ENCODE measurements at regions not wholly inside any gene's neighbourhood (a gene's known extent, or its start where the extent isn't known, plus 50 kb on each side); places are given as distances from the start of the nearest gene placed in this dataset.
"Not testable (repeated sequence)": the region's sequence is repeated elsewhere in the genome, so short reads cannot be mapped to it uniquely, and the experiment has no call there.

DNA sequence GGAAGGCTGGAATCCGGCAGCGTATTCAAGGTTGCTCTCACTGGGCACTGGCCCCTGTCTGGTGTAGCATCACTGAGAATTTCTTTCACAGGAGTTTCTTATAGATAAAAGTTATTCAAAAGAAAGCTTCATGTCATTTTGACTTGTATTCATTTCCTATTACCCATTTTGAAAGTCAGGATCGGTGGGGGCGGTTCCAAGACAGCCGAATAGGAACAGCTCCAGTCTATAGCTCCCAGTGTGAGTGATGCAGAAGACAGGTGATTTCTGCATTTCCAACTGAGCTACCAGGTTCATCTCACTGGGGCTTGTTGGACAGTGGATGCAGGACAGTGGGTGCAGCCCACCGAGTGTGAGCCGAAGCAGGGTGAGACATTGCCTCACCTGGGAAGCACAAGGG is 51.5 kb upstream of the CDC42EP3 start:
- H3K4me1 ChIP-seq (ENCODE audit: control insufficient read depth in 2 of 2, insufficient read depth in 2 of 2, low read length in 2 of 2), result peaks cover 0 to 10% of the 10 kb centered on the region in 2 donors
- not testable (repeated sequence) for DNase-seq (ENCODE audit: low read depth in 6 of 9, low spot score in 9 of 9); H3K27ac ChIP-seq (ENCODE audit: low read depth in 1 of 2, low read length in 1 of 2); H3K27me3 ChIP-seq (ENCODE audit: control insufficient read depth in 2 of 2, insufficient read depth in 1 of 2, low read length in 1 of 2); H3K4me3 ChIP-seq (ENCODE audit: low read length in 2 of 2); H3K36me3 ChIP-seq (ENCODE audit: control insufficient read depth in 2 of 2, insufficient read depth in 2 of 2, low read length in 1 of 2)
- WGBS, result 99% methylated on average over 7 of the region's 7 CpGs
- peaks cover 0 to 15% of the 10 kb centered on the region in 2 donors for H3K9me3 ChIP-seq (ENCODE audit: control insufficient read depth in 2 of 2, insufficient read depth in 1 of 2, low read length in 1 of 2)

DNA sequence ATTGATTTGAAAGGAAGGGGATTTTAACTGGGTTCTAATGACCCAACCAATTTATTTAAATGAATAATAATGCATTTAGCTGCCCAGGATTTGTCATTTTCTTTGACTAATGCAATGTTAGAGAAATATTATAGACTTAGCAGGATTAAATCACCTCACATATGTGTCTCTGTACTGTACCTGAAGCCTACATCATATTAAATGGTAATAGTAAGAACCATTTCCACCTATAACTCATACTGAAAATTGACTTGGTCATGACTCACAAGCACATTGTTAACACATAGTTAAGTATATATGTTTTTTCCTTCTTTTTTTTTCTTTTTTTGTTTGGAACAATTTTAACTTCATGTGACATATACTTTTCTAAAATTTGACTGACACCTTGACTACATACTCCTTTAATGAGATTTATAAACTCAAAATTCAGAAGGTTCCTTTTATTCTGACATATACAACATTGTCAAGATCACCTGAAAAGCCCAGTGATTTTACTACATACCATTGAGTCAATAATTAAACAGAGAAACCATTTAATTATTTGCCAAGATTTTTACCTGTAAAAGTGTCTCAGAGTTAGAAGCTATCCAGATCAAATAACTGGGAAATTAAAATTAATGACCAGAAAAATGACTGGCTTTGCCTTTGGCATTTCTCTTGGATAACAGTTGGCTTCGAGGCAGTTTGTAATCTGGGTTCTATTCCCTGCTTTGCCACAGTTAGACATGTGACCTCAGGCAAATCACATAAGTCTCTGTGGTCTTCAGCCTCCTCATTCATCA is 58.8 kb upstream of the CDC42EP3 start:
- Histone ChIP-seq H3K4me1 (ENCODE audit: control insufficient read depth in 2 of 2, insufficient read depth in 2 of 2, low read length in 2 of 2) (no peaks in the 10 kb centered on the region), H3K27me3 (ENCODE audit: control insufficient read depth in 2 of 2, insufficient read depth in 1 of 2, low read length in 1 of 2) (no peaks in the 10 kb centered on the region), H3K36me3 (ENCODE audit: control insufficient read depth in 2 of 2, insufficient read depth in 2 of 2, low read length in 1 of 2) (no peaks in the 10 kb centered on the region), H3K4me3 (ENCODE audit: low read length in 2 of 2) (no peak overlapping the region), H3K27ac (ENCODE audit: low read depth in 1 of 2, low read length in 1 of 2) (no peak overlapping the region), H3K9me3 (ENCODE audit: control insufficient read depth in 2 of 2, insufficient read depth in 1 of 2, low read length in 1 of 2) (no peaks in the 10 kb centered on the region)
- DNase-seq (ENCODE audit: low read depth in 6 of 9, low spot score in 9 of 9), result no peak
- WGBS, result 89% methylated on average over 1 of the region's 1 CpG

DNA sequence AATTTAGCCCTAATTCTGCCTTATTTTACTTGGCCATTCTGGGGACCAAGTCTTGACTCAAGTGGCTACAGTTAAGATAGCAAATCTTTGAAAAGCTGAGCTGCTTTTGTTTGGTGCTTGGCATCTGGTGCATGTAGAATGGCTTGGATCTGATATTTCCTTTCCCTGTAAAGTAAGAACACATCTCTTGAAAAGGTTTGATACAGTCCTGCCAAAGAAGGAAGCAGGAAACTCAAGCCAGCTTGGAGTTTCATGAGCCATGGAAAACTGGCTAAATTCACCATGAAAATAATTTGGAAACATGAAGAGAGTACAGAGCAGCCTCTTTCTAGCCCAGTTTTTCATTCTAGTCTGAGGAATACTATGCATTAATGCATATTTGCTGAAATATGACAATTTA is 61.0 kb upstream of the CDC42EP3 start:
- H3K27me3 ChIP-seq (ENCODE audit: control insufficient read depth in 2 of 2, insufficient read depth in 1 of 2, low read length in 1 of 2), result not testable (repeated sequence)

DNA sequence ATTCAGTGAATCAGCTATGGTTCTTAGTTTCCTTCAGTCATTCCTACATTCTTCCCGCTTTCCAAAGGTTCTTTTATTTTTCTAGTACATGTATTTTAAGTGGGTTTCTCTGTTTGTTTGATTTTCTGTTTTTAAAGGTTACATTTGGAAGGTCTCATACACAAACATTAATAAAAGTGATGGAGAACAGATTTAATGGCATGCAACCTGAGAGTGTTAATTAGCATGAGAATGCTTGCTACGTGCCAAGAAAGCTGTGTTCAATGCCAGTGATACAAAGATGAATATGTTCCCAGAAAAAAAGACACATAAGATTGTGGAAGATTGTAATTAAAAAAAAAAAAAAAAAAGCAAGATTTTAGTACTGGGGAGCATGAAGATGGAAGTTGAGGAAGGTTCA is 61.8 kb upstream of the CDC42EP3 start:
- no peaks in the 10 kb centered on the region for H3K36me3 ChIP-seq (ENCODE audit: control insufficient read depth in 2 of 2, insufficient read depth in 2 of 2, low read length in 1 of 2)
- H3K4me1 ChIP-seq (ENCODE audit: control insufficient read depth in 2 of 2, insufficient read depth in 2 of 2, low read length in 2 of 2), result no peaks in the 10 kb centered on the region
- 71% methylated on average over 2 of the region's 2 CpGs for WGBS

More for the DNA sequence above, 61.0 kb upstream of the CDC42EP3 start:
- H3K4me3 ChIP-seq (ENCODE audit: low read length in 2 of 2); H3K27ac ChIP-seq (ENCODE audit: low read depth in 1 of 2, low read length in 1 of 2); DNase-seq (ENCODE audit: low read depth in 6 of 9, low spot score in 9 of 9); H3K4me1 ChIP-seq (ENCODE audit: control insufficient read depth in 2 of 2, insufficient read depth in 2 of 2, low read length in 2 of 2); H3K9me3 ChIP-seq (ENCODE audit: control insufficient read depth in 2 of 2, insufficient read depth in 1 of 2, low read length in 1 of 2); H3K36me3 ChIP-seq (ENCODE audit: control insufficient read depth in 2 of 2, insufficient read depth in 2 of 2, low read length in 1 of 2): not testable (repeated sequence)

DNA sequence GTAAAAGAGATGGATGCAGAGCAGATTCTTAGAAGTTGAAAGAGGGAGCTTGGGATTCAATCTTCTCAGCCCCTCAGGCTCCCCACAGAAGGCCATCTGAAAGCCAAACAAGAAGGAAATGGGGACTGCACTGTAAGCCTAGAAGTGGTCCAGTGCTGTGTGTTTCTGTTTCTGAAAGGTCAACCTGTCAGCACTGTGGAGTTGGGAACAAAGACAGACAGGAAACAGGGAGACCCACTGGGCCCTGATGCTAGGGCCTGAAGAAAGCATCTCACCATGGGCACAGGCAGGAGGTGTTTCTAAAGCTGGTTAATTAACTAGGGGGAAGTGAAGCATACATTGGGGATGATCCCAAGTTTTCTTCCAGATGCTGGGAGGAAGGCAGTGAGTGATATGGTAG is 62.5 kb upstream of the CDC42EP3 start:
- H3K9me3 ChIP-seq (ENCODE audit: control insufficient read depth in 2 of 2, insufficient read depth in 1 of 2, low read length in 1 of 2); H3K27me3 ChIP-seq (ENCODE audit: control insufficient read depth in 2 of 2, insufficient read depth in 1 of 2, low read length in 1 of 2); H3K36me3 ChIP-seq (ENCODE audit: control insufficient read depth in 2 of 2, insufficient read depth in 2 of 2, low read length in 1 of 2); DNase-seq (ENCODE audit: low read depth in 6 of 9, low spot score in 9 of 9); H3K4me3 ChIP-seq (ENCODE audit: low read length in 2 of 2); H3K4me1 ChIP-seq (ENCODE audit: control insufficient read depth in 2 of 2, insufficient read depth in 2 of 2, low read length in 2 of 2); H3K27ac ChIP-seq (ENCODE audit: low read depth in 1 of 2, low read length in 1 of 2): not testable (repeated sequence)

More for the DNA sequence above, 61.8 kb upstream of the CDC42EP3 start:
- Histone ChIP-seq H3K27ac (ENCODE audit: low read depth in 1 of 2, low read length in 1 of 2) (no peak overlapping the region), H3K4me3 (ENCODE audit: low read length in 2 of 2) (no peak overlapping the region), H3K27me3 (ENCODE audit: control insufficient read depth in 2 of 2, insufficient read depth in 1 of 2, low read length in 1 of 2) (no peaks in the 10 kb centered on the region), H3K9me3 (ENCODE audit: control insufficient read depth in 2 of 2, insufficient read depth in 1 of 2, low read length in 1 of 2) (no peaks in the 10 kb centered on the region)
- no peak for DNase-seq (ENCODE audit: low read depth in 6 of 9, low spot score in 9 of 9)

DNA sequence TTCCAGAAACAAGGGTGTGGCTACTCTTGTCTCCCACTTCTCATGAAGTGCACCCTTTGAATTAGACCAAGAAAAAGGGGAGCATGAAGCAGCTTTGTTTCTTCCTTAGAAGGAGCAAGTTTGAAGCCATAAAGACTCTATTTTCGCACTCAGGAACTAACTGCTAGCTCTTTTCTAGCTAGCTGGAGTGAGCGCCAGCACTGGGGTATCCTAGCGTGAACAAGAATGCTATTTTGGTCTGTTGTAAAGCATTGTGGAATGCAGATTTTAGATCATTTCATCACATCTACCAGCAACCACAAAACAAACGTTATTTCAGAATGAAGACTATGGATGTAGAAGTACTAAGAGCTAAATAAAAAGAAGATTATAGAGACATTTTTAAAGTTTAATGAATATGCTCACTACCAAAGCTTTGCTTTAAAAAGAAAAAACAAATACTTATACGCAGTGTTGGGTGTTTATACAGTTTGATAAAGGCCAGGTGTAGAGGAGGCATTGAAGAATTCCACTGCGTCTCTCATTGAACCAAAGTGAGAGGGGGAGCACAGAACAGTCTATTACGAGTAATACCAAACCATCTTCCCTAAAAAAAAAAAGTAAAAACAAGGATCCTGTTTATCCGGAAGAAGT is 63.6 kb upstream of the CDC42EP3 start:
- H3K4me1 ChIP-seq (ENCODE audit: control insufficient read depth in 2 of 2, insufficient read depth in 2 of 2, low read length in 2 of 2); DNase-seq (ENCODE audit: low read depth in 6 of 9, low spot score in 9 of 9); H3K36me3 ChIP-seq (ENCODE audit: control insufficient read depth in 2 of 2, insufficient read depth in 2 of 2, low read length in 1 of 2); H3K4me3 ChIP-seq (ENCODE audit: low read length in 2 of 2); H3K9me3 ChIP-seq (ENCODE audit: control insufficient read depth in 2 of 2, insufficient read depth in 1 of 2, low read length in 1 of 2); H3K27ac ChIP-seq (ENCODE audit: low read depth in 1 of 2, low read length in 1 of 2); H3K27me3 ChIP-seq (ENCODE audit: control insufficient read depth in 2 of 2, insufficient read depth in 1 of 2, low read length in 1 of 2): not testable (repeated sequence)
- 92% methylated on average over 8 of the region's 8 CpGs for WGBS

DNA sequence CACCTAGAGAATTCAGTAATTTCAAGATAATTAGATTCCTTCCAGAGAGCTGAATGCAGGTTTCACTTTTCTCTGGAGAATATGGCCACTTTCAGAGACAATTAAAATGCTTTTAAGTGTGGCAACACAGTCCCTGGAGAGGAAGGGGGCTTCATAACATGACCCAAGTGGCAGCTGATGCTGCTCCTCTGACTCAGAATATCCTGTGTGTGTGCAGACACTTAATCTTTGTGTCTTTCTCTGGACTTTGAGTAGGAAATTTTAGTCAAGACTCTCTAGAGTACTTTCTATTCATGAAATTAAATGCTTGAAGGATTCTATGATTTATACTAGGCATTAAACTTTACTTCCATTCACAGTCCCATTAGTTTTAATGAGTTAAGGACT is 64.1 kb upstream of the CDC42EP3 start:
- H3K4me1 ChIP-seq (ENCODE audit: control insufficient read depth in 2 of 2, insufficient read depth in 2 of 2, low read length in 2 of 2); DNase-seq (ENCODE audit: low read depth in 6 of 9, low spot score in 9 of 9); H3K27ac ChIP-seq (ENCODE audit: low read depth in 1 of 2, low read length in 1 of 2); H3K9me3 ChIP-seq (ENCODE audit: control insufficient read depth in 2 of 2, insufficient read depth in 1 of 2, low read length in 1 of 2); H3K36me3 ChIP-seq (ENCODE audit: control insufficient read depth in 2 of 2, insufficient read depth in 2 of 2, low read length in 1 of 2); H3K27me3 ChIP-seq (ENCODE audit: control insufficient read depth in 2 of 2, insufficient read depth in 1 of 2, low read length in 1 of 2); H3K4me3 ChIP-seq (ENCODE audit: low read length in 2 of 2): not testable (repeated sequence)

DNA sequence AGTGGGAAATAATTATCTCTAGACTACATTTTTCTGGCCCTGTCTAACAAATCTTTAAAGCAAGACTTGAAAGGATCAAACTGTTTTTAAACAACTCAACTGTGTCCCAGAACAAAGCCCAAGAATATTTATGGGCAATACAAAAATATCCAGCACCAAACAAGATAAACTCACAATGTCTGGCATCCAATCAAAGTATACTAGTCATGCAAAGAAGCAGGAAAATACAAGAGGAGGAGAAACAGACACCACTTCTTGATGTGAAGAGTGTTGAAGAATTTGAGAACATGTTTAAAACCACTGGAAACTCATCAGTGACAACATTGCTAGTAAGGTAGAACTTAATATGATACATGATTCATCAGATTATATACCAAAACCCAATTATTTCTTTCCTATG is 66.1 kb upstream of the CDC42EP3 start:
- Histone ChIP-seq H3K27ac (ENCODE audit: low read depth in 1 of 2, low read length in 1 of 2) (no peak overlapping the region), H3K4me1 (ENCODE audit: control insufficient read depth in 2 of 2, insufficient read depth in 2 of 2, low read length in 2 of 2) (no peaks in the 10 kb centered on the region), H3K36me3 (ENCODE audit: control insufficient read depth in 2 of 2, insufficient read depth in 2 of 2, low read length in 1 of 2) (no peaks in the 10 kb centered on the region), H3K27me3 (ENCODE audit: control insufficient read depth in 2 of 2, insufficient read depth in 1 of 2, low read length in 1 of 2) (no peaks in the 10 kb centered on the region), H3K9me3 (ENCODE audit: control insufficient read depth in 2 of 2, insufficient read depth in 1 of 2, low read length in 1 of 2) (no peaks in the 10 kb centered on the region), H3K4me3 (ENCODE audit: low read length in 2 of 2) (no peak overlapping the region)
- no peak for DNase-seq (ENCODE audit: low read depth in 6 of 9, low spot score in 9 of 9)

DNA sequence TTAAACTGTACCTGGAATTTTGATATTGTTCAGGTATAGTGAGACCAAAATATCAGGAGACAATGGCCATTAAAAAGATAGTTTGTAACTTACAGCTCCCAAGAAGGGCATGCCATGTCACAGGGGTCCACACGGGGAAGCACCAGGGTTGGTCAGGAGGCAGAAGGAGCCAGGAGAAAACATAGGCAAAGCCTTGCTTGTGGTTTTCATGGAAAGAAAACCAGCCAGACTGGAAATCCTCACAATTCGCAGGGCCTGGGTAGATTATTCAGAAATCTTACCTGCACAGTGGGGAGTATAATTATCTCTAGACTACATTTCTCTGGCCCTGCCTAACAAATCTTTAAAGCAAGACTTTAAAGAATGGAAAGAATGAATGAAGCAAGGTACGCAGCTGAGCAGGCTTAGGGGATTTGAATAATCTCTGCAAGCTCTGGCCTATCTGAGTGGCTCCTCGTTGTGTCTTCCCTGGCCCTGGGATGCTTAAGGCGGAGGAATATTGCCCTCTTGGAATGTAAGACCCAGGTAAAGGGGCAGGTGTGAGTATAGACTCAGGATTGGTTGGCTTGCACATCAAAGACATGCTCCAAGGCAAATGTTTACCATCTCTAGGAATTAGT is 66.9 kb upstream of the CDC42EP3 start:
- Histone ChIP-seq H3K4me3 (ENCODE audit: low read length in 2 of 2) (no peak overlapping the region), H3K27me3 (ENCODE audit: control insufficient read depth in 2 of 2, insufficient read depth in 1 of 2, low read length in 1 of 2) (no peaks in the 10 kb centered on the region), H3K4me1 (ENCODE audit: control insufficient read depth in 2 of 2, insufficient read depth in 2 of 2, low read length in 2 of 2) (no peaks in the 10 kb centered on the region), H3K27ac (ENCODE audit: low read depth in 1 of 2, low read length in 1 of 2) (no peak overlapping the region), H3K36me3 (ENCODE audit: control insufficient read depth in 2 of 2, insufficient read depth in 2 of 2, low read length in 1 of 2) (no peaks in the 10 kb centered on the region), H3K9me3 (ENCODE audit: control insufficient read depth in 2 of 2, insufficient read depth in 1 of 2, low read length in 1 of 2) (no peaks in the 10 kb centered on the region)
- no peak for DNase-seq (ENCODE audit: low read depth in 6 of 9, low spot score in 9 of 9)
- WGBS, result 99% methylated on average over 5 of the region's 5 CpGs

All from thymus (tissue), 11 donors.